GM18867 (cell line): ENCODE measurements at regions not wholly inside any gene's neighbourhood (a gene's known extent, or its start where the extent isn't known, plus 50 kb on each side); places are given as distances from the start of the nearest gene placed in this dataset.
"Not testable (repeated sequence)": the region's sequence is repeated elsewhere in the genome, so short reads cannot be mapped to it uniquely, and the experiment has no call there.

Source experiments
- ATAC-seq: cut with Tn5 transposase; IDR thresholded peaks from one replicate; pipeline ENCODE4 v1.9.1; 2021; ENCODE audit warnings: mild to moderate bottlenecking, moderate library complexity; ENCODE audit not compliant: unreplicated experiment

GRCh38 chr10:22086730-22087401, 83.3 kb upstream of the DNAJC1 start:
- no peak for ATAC-seq

GRCh38 chr10:22079921-22080320, 76.4 kb upstream of the DNAJC1 start:
- not testable (repeated sequence) for ATAC-seq

GRCh38 chr10:22071332-22071731, 67.8 kb upstream of the DNAJC1 start:
- ATAC-seq: no peak

- no peak for ATAC-seq
Observed at GRCh38 chr10:22067091-22067490, 63.6 kb upstream of the DNAJC1 start.

- ATAC-seq: not testable (repeated sequence)
Observed at GRCh38 chr10:22060984-22061383, 57.5 kb upstream of the DNAJC1 start.

GRCh38 chr10:22058201-22058600, 54.7 kb upstream of the DNAJC1 start:
- no peak for ATAC-seq

- ATAC-seq: no peak
Observed at GRCh38 chr10:22054961-22055360, 51.4 kb upstream of the DNAJC1 start.
